OCI-LY3 (cell line): ENCODE measurements at regions not wholly inside any gene's neighbourhood (a gene's known extent, or its start where the extent isn't known, plus 50 kb on each side); places are given as distances from the start of the nearest gene placed in this dataset.

ENCODE experiments used
- CTCF ChIP-seq: fragments of 200-600, 300-600 bp; sonication (generic); IDR thresholded peaks from 2 replicates; pipeline ENCODE4 v1.5.1; 2014; ENCODE audit warnings: antibody characterized with exemption, low read length, low read depth
- EZH2phosphoT487 ChIP-seq: fragments of 200-600 bp; shearing (Covaris generic); IDR thresholded peaks from 2 replicates; pipeline ENCODE4 v1.6.1; 2018; ENCODE audit warnings: antibody characterized with exemption, mixed run types, low read depth

GRCh38 chr5:60510049-60510448 is 189.9 kb downstream of the DEPDC1B start:
- TF ChIP-seq CTCF (no peak), EZH2phosphoT487 (no peak)
